ENCODE measurements at regions not wholly inside any gene's neighbourhood (a gene's known extent, or its start where the extent isn't known, plus 50 kb on each side); places are given as distances from the start of the nearest gene placed in this dataset.

GRCh38 chr12:76664731-76665130 is 99.2 kb upstream of the ZDHHC17 start (continued):
- no peak for TF ChIP-seq CUX1 (IDR thresholded peaks at IDR 0.05; ENCODE audit: insufficient replicate concordance, low read depth, low read length)
- no peak for TF ChIP-seq CBFB (IDR thresholded peaks at IDR 0.05; ENCODE audit: low read depth)

GRCh38 chr12:76666290-76666835 is 97.6 kb upstream of the ZDHHC17 start:
- POLR2A ChIA-PET = no interaction called here
- WGBS (ENCODE audit: insufficient coverage, insufficient replicate concordance, low lambda C conversion rate, missing lambda C conversion rate) = 48% methylated on average over 6 of the region's 6 CpGs
- ATAC-seq (no peak), FAIRE-seq (no peak), DNase-seq (ENCODE audit: low read depth, low spot score) (no peak)
- BruUV-seq (replicated peaks) = no TSS peak
- H2AFZ ChIP-seq (ENCODE audit: control insufficient read depth, low read depth, low read length) = no peak overlapping the region
- H3K4me2 ChIP-seq (ENCODE audit: control insufficient read depth, insufficient read depth) = no peak overlapping the region
- RAD21 ChIA-PET (ENCODE audit: unreplicated experiment) = interaction anchor here (1.2 kb wide), 1 partner anchor 22 kb away, joined by 3 read pairs; no protein-coding TSS in a partner anchor
- in situ Hi-C loops (cut with MboI) = no loop called here
- H3K27ac ChIP-seq (ENCODE audit: control insufficient read depth, insufficient read depth) = no peak overlapping the region
- H3K9me3 ChIP-seq (replicated peaks; ENCODE audit: control insufficient read depth, insufficient read depth, low read length) = no peaks in the 10 kb centered on the region
- no peaks in the 10 kb centered on the region for H3K79me2 ChIP-seq (ENCODE audit: control insufficient read depth, insufficient read depth, low read length)
- no peaks in the 10 kb centered on the region for H3K4me1 ChIP-seq (ENCODE audit: control insufficient read depth, insufficient read depth, low read length)
- CTCF ChIA-PET = no interaction called here
- TF ChIP-seq SKIL (IDR thresholded peaks at IDR 0.05; ENCODE audit: low read depth, poor library complexity, severe bottlenecking) (no peak), CBX3 (IDR thresholded peaks at IDR 0.05; ENCODE audit: borderline replicate concordance, low read depth) (no peak), TCF7 (IDR thresholded peaks at IDR 0.05; ENCODE audit: borderline replicate concordance) (no peak), SUPT20H (IDR thresholded peaks at IDR 0.05; ENCODE audit: borderline replicate concordance, control insufficient read depth, low read depth, low read length) (no peak), PRDM15 (CRISPR knock-in tag; IDR thresholded peaks at IDR 0.05) (no peak), CHD1 (IDR thresholded peaks at IDR 0.05; ENCODE audit: low read depth, low read length) (no peak)
- no peak overlapping the region for H3K4me3 ChIP-seq
- H3K27me3 ChIP-seq (replicated peaks in 1 of 2; ENCODE audit: control insufficient read depth in 2 of 2, insufficient read depth in 2 of 2, low read length in 1 of 2) = no peaks in the 10 kb centered on the region
- no peak overlapping the region for H3K9ac ChIP-seq (ENCODE audit: control insufficient read depth, insufficient read depth, low read length)
- no peaks in the 10 kb centered on the region for H4K20me1 ChIP-seq (ENCODE audit: control insufficient read depth, insufficient read depth)
- intact Hi-C loops (cut with micrococcal nuclease; ENCODE audit: unreplicated experiment) = no loop called here
- SMC1A ChIA-PET (ENCODE audit: uncharacterized antibody, unreplicated experiment) = interaction anchor here (0.8 kb wide), 1 partner anchor 16 kb away, joined by 4 read pairs; no protein-coding TSS in a partner anchor
- H3K36me3 ChIP-seq (ENCODE audit: control insufficient read depth in 2 of 2, insufficient read depth in 2 of 2, low read length in 1 of 2) = no peaks in the 10 kb centered on the region
